IPS DF 6.9 (cell line): ENCODE measurements at regions not wholly inside any gene's neighbourhood (a gene's known extent, or its start where the extent isn't known, plus 50 kb on each side); places are given as distances from the start of the nearest gene placed in this dataset.

Experiments used
- DNase-seq: peaks from one replicate; pipeline ENCODE4 v3.0.0-alpha.2; 2013; ENCODE audit warnings: low read depth, low spot score
- H3K27ac ChIP-seq: one replicate; pipeline ENCODE4 v1.5.1; 2013; ENCODE audit warnings: low read length, control low read depth
- H3K27me3 ChIP-seq: 2 replicates; pipeline ENCODE4 v1.6.1; 2013; ENCODE audit warnings: mild to moderate bottlenecking, low read length; ENCODE audit not compliant: control insufficient read depth, insufficient read depth
- H3K36me3 ChIP-seq: 2 replicates; pipeline ENCODE4 v1.6.1; 2013; ENCODE audit warnings: low read length; ENCODE audit not compliant: control insufficient read depth, insufficient read depth
- H3K4me1 ChIP-seq: 2 replicates; pipeline ENCODE4 v1.6.1; 2013; ENCODE audit warnings: low read length; ENCODE audit not compliant: control insufficient read depth, insufficient read depth
- H3K4me3 ChIP-seq: 2 replicates; pipeline ENCODE4 v1.5.1; 2013; ENCODE audit warnings: mild to moderate bottlenecking, low read length
- H3K9me3 ChIP-seq: 2 replicates; pipeline ENCODE4 v1.6.1; 2013; ENCODE audit warnings: low read length, inconsistent platforms; ENCODE audit not compliant: control insufficient read depth, insufficient read depth
- WGBS: extraction: QIAGEN DNeasy Blood & Tissue Kit; methylation state at CpG from one replicate; pipeline ENCODE4 v1.1.7; 2013; ENCODE audit warnings: mixed read lengths, missing lambda C conversion rate; ENCODE audit not compliant: insufficient read length, insufficient coverage; 5-methylcytosine and 5-hydroxymethylcytosine counted together

GRCh38 chr4:69038582-69038981 lies 57.7 kb upstream of the UGT2B7 start:
- H3K9me3 ChIP-seq = no peaks in the 10 kb centered on the region
- no peaks in the 10 kb centered on the region for H3K27me3 ChIP-seq
- H3K36me3 ChIP-seq = no peaks in the 10 kb centered on the region; the same call in 1 of the 2 replicates
- no peaks in the 10 kb centered on the region for H3K4me1 ChIP-seq
- no peak for DNase-seq
- H3K27ac ChIP-seq = no peak overlapping the region
- no CpG with 5 or more reads among the region's 4 CpGs for WGBS
- no peak overlapping the region for H3K4me3 ChIP-seq

GRCh38 chr4:69039071-69039470 lies 57.2 kb upstream of the UGT2B7 start:
- Histone ChIP-seq H3K4me1 (no peaks in the 10 kb centered on the region), H3K27me3 (no peaks in the 10 kb centered on the region), H3K36me3 (no peaks in the 10 kb centered on the region; the same call in 1 of the 2 replicates), H3K9me3 (no peaks in the 10 kb centered on the region), H3K27ac (no peak overlapping the region), H3K4me3 (no peak overlapping the region)
- WGBS = no CpG with 5 or more reads among the region's 2 CpGs
- no peak for DNase-seq

DNA sequence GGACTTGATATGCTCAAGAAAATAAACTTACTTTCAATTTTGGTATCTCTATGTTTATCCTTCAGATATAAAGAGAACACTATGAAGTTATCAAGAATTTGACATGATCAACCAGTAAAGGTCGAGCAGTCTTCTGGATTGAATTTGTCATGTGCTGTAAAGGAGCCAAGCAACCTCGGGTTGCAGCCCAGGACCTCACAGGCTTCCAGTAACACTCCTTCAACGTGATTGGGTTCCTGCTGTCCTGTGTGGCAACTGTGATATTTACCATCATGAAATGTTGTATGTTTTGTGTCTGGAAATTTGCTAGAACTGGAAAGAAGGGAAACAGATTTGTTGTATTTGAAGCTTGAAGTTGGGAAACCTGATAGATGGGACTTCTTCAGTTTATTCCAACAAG lies 52.0 kb upstream of the UGT2B7 start:
- no peak for DNase-seq
- H3K27ac ChIP-seq = no peak overlapping the region
- no peaks in the 10 kb centered on the region for H3K27me3 ChIP-seq
- H3K9me3 ChIP-seq = no peaks in the 10 kb centered on the region
- no peak overlapping the region for H3K4me3 ChIP-seq
- H3K4me1 ChIP-seq = no peaks in the 10 kb centered on the region
- H3K36me3 ChIP-seq = no peaks in the 10 kb centered on the region; the same call in 1 of the 2 replicates
- WGBS = no CpG with 5 or more reads among the region's 3 CpGs
